A673 (cell line): ENCODE measurements at regions not wholly inside any gene's neighbourhood (a gene's known extent, or its start where the extent isn't known, plus 50 kb on each side); places are given as distances from the start of the nearest gene placed in this dataset.

Source experiments
- BruUV-seq: library from RNA; stranded (reverse); fragments of 400-500 nt; replicated peaks from 2 replicates; lab custom pipeline; 2021; lab: Mats Ljungman, UMichigan
- CTCF ChIA-PET: fragments of 300-600 bp; sonication (Branson Sonifier 250); formaldehyde crosslinking; loops from one replicate; lab custom pipeline; 2022; ENCODE audit warnings: antibody characterized with exemption; lab: Charles Lee
- POLR2A ChIA-PET: fragments of 300-600 bp; sonication (Branson Sonifier 250); formaldehyde crosslinking; loops from one replicate; lab custom pipeline; 2022; ENCODE audit warnings: antibody characterized with exemption; ENCODE audit not compliant: low non-redundant PET; lab: Charles Lee
- DNase-seq: peaks from one replicate; pipeline ENCODE4 v3.0.0-alpha.2; 2015; ENCODE audit warnings: low spot score
- H3K27ac ChIP-seq: fragments of 200-600 bp; sonication (generic); 2 replicates; pipeline ENCODE4 v1.5.1; 2016; ENCODE audit warnings: mixed run types, low read depth, mild to moderate bottlenecking, mixed read lengths, antibody characterized with exemption, low read length; ENCODE audit not compliant: poor library complexity, severe bottlenecking
- H3K27me3 ChIP-seq: fragments of 200-600 bp; sonication (generic); replicated peaks from 2 replicates; pipeline ENCODE4 v1.6.1; 2017; ENCODE audit warnings: mixed run types, low read depth, mild to moderate bottlenecking, mixed read lengths, antibody characterized with exemption, low read length; ENCODE audit not compliant: insufficient read depth, poor library complexity
- H3K36me3 ChIP-seq: fragments of 200-600 bp; sonication (generic); 2 replicates; pipeline ENCODE4 v1.6.1; 2016; ENCODE audit warnings: mixed run types, mild to moderate bottlenecking, mixed read lengths, antibody characterized with exemption, low read length; ENCODE audit not compliant: insufficient read depth, poor library complexity, severe bottlenecking
- H3K4me1 ChIP-seq: fragments of 200-600 bp; sonication (generic); 2 replicates; pipeline ENCODE4 v1.6.1; 2017; ENCODE audit warnings: mixed run types, mild to moderate bottlenecking, mixed read lengths, antibody characterized with exemption, low read length; ENCODE audit not compliant: insufficient read depth, poor library complexity, severe bottlenecking
- H3K4me3 ChIP-seq: fragments of 200-600 bp; sonication (generic); 2 replicates; pipeline ENCODE4 v1.5.1; 2016; ENCODE audit warnings: low read depth, mixed run types, mild to moderate bottlenecking, mixed read lengths, low read length; ENCODE audit not compliant: poor library complexity, severe bottlenecking
- H3K9me3 ChIP-seq: fragments of 200-600 bp; sonication (generic); 2 replicates; pipeline ENCODE4 v1.6.1; 2016; ENCODE audit warnings: mixed run types, low read depth, mild to moderate bottlenecking, mixed read lengths, antibody characterized with exemption, low read length; ENCODE audit not compliant: poor library complexity, severe bottlenecking
- CTCF ChIP-seq: fragments of 300-800, 200-600 bp; sonication (generic); conservative IDR thresholded peaks from 2 replicates; pipeline ENCODE4 v1.5.1; 2017; ENCODE audit warnings: low read depth, mild to moderate bottlenecking, antibody characterized with exemption, low read length, moderate library complexity, mixed read lengths
- EZH2 ChIP-seq: fragments of 200-600 bp; sonication (generic); IDR thresholded peaks from 2 replicates; pipeline ENCODE4 v1.6.1; 2017; ENCODE audit warnings: borderline replicate concordance, low read depth, mild to moderate bottlenecking, mixed read lengths, antibody characterized with exemption, low read length; ENCODE audit not compliant: poor library complexity, severe bottlenecking
- intact Hi-C: fragments of 100-400 bp; cut with micrococcal nuclease; formaldehyde crosslinking; loops from one replicate; pipeline ENCODE4 v1.10.0; 2022; ENCODE audit not compliant: unreplicated experiment

GRCh38 chr11:57901756-57902155 is 121.9 kb upstream of the OR9Q1 start:
- Histone ChIP-seq H3K36me3 (no peaks in the 10 kb centered on the region), H3K27me3 (no peaks in the 10 kb centered on the region), H3K4me1 (no peaks in the 10 kb centered on the region), H3K4me3 (no peak overlapping the region), H3K9me3 (no peaks in the 10 kb centered on the region), H3K27ac (no peak overlapping the region)
- BruUV-seq, result no TSS peak
- ChIA-PET CTCF (no interaction called here), POLR2A (no interaction called here)
- intact Hi-C loops, result no loop called here
- no peak for TF ChIP-seq CTCF
- no peak for TF ChIP-seq EZH2
- no peak for DNase-seq

DNA sequence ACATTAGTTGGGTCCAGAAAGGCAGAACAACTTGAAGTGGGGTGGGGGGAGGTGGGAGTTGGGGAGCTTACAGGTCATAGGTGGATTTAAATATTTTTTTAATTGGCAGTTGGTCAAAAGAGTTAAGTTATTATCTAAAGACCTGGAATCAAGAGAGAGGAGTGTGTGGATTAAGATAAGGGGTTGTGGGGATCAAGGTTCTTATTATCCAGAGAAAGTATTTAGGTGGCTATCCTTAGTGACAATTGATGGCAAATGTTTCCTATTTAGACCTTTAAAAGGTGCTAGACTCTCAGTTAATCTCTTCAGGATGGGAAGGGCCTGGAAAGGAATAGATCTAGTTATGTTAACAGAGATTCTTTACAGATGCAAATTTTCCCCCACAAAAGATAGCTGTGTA is 120.7 kb upstream of the OR9Q1 start:
- H3K36me3 ChIP-seq, result no peaks in the 10 kb centered on the region
- ChIA-PET CTCF (no interaction called here), POLR2A (no interaction called here)
- H3K27ac ChIP-seq, result no peak overlapping the region
- H3K4me1 ChIP-seq, result no peaks in the 10 kb centered on the region
- no peak overlapping the region for H3K4me3 ChIP-seq
- TF ChIP-seq CTCF (no peak), EZH2 (no peak)
- intact Hi-C loops, result no loop called here
- BruUV-seq, result no TSS peak
- no peaks in the 10 kb centered on the region for H3K9me3 ChIP-seq
- no peak for DNase-seq
- no peaks in the 10 kb centered on the region for H3K27me3 ChIP-seq

DNA sequence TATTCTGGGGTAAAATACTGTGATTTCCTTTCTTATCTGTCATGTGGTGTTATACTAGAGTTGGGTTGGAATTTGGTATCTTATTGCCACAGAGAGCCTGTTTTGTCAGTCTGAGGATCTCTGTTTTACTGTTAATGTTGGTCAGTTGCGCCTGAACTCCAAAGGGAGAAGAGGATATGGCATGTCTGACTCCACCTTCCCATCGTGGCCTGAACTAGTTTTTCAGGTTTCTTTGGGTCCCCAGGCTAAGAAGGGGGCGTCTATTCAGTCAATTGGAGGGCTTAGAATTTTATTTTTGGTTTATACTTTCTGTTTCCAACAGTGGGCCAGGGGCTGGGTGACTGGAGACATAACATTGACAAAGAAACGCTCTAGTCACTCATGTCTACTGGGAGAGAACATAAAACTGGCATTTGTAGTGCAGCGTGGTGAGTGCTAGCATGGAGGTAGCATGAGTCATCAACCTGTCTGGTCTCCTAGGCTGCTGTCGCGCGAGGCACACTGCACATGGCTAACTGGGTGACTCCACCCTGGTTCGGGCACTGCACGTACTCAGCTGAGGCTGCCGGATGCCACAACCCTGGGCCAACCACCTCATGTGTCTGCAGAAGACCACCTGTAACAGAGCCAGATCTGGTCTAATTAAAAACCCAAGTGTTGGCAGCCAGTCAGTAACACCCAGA is 120.1 kb upstream of the OR9Q1 start:
- DNase-seq, result no peak
- POLR2A ChIA-PET, result no interaction called here
- no TSS peak for BruUV-seq

More for the DNA sequence above, 120.1 kb upstream of the OR9Q1 start:
- Histone ChIP-seq H3K36me3 (no peaks in the 10 kb centered on the region), H3K27me3 (no peaks in the 10 kb centered on the region), H3K4me3 (no peak overlapping the region), H3K9me3 (no peaks in the 10 kb centered on the region), H3K27ac (no peak overlapping the region), H3K4me1 (no peaks in the 10 kb centered on the region)
- intact Hi-C loops, result loop anchor here (1.0 kb wide), 1 partner anchor 11 kb away; no protein-coding TSS in a partner anchor
- TF ChIP-seq CTCF, result no peak
- no peak for TF ChIP-seq EZH2
- CTCF ChIA-PET, result no interaction called here
